ENCODE measurements at regions not wholly inside any gene's neighbourhood (a gene's known extent, or its start where the extent isn't known, plus 50 kb on each side); places are given as distances from the start of the nearest gene placed in this dataset.

- no peak overlapping the region for H3K9ac ChIP-seq
- CTCF ChIA-PET, result no interaction called here
- no peaks in the 10 kb centered on the region for H4K20me1 ChIP-seq (ENCODE audit: insufficient read depth)
- 59% methylated on average over 14 of the region's 14 CpGs for WGBS (ENCODE audit: low lambda C conversion rate)
- no peak overlapping the region for H3K27ac ChIP-seq (ENCODE audit: low read depth in 2 of 2, low read length in 1 of 2)
- H3K27me3 ChIP-seq (ENCODE audit: insufficient read depth), result no peaks in the 10 kb centered on the region
- peaks cover 0 to 3% of the 10 kb centered on the region in 2 experiments; a peak in 1 of 4 replicates for H3K4me1 ChIP-seq (ENCODE audit: control insufficient read depth in 1 of 2, insufficient read depth in 2 of 2, low read depth in 1 of 2, low read length in 1 of 2)
- no peaks in the 10 kb centered on the region for H3K36me3 ChIP-seq (replicated peaks in 1 of 2; ENCODE audit: control insufficient read depth in 1 of 2, insufficient read depth in 2 of 2, low read length in 1 of 2)
- no peaks in the 10 kb centered on the region for H3K9me2 ChIP-seq
- POLR2A ChIA-PET, result no interaction called here
- H3K4me3 ChIP-seq (ENCODE audit: low read depth in 2 of 2, low read length in 1 of 2), result no peak overlapping the region
- TF ChIP-seq USF1 (IDR thresholded peaks at IDR 0.05; ENCODE audit: borderline replicate concordance, low read depth), result no peak
- TF ChIP-seq SIN3A (IDR thresholded peaks at IDR 0.05; ENCODE audit: borderline replicate concordance, low read depth, low read length), result no peak
- TF ChIP-seq USF2 (IDR thresholded peaks at IDR 0.05; ENCODE audit: borderline replicate concordance, low read depth, low read length), result no peak
- no peak for TF ChIP-seq YY1 (IDR thresholded peaks at IDR 0.05; ENCODE audit: low read depth)
- no peak for TF ChIP-seq ZBTB33 (IDR thresholded peaks at IDR 0.05; ENCODE audit: borderline replicate concordance, low read depth)
- TF ChIP-seq SMC3 (IDR thresholded peaks at IDR 0.05; ENCODE audit: low read depth, low read length), result no peak
- TF ChIP-seq JUND (IDR thresholded peaks at IDR 0.05), result no peak
- TF ChIP-seq ELF1 (IDR thresholded peaks at IDR 0.05), result no peak
- TF ChIP-seq TAF1 (IDR thresholded peaks at IDR 0.05; ENCODE audit: borderline replicate concordance, low read depth, low read length), result no peak
- no peak for TF ChIP-seq PBX3 (IDR thresholded peaks at IDR 0.05)
- TF ChIP-seq RCOR1 (IDR thresholded peaks at IDR 0.05; ENCODE audit: low read length), result no peak
- no peak for TF ChIP-seq MXI1 (IDR thresholded peaks at IDR 0.05; ENCODE audit: low read depth, low read length)
- no peak for TF ChIP-seq FOXJ3 (CRISPR knock-in tag; IDR thresholded peaks at IDR 0.05)
- TF ChIP-seq NRF1 (IDR thresholded peaks at IDR 0.05; ENCODE audit: low read depth, low read length), result no peak
- TF ChIP-seq GATA2 (CRISPR knock-in tag; IDR thresholded peaks at IDR 0.05), result no peak
- TF ChIP-seq TEAD4 (IDR thresholded peaks at IDR 0.05; ENCODE audit: borderline replicate concordance, insufficient read depth), result no peak
- no peak for TF ChIP-seq NFIC (IDR thresholded peaks at IDR 0.05; ENCODE audit: borderline replicate concordance)
- no peak for TF ChIP-seq CHD2 (IDR thresholded peaks at IDR 0.05; ENCODE audit: low read length, partially characterized antibody)
- no peak for TF ChIP-seq FOXM1 (IDR thresholded peaks at IDR 0.05; ENCODE audit: low read depth)
- no peak for TF ChIP-seq CTCF (IDR thresholded peaks at IDR 0.05)
- H3F3A ChIP-seq (replicated peaks; ENCODE audit: insufficient read depth), result no peaks in the 10 kb centered on the region
- H3K9me3 ChIP-seq, result no peaks in the 10 kb centered on the region
- no peak overlapping the region for H2AFZ ChIP-seq (ENCODE audit: low read depth)
- no peak overlapping the region for H3K4me2 ChIP-seq
- no peaks in the 10 kb centered on the region for H3K79me2 ChIP-seq (ENCODE audit: insufficient read depth)
- DNase-seq, result no peak
Observed at GRCh38 chr19:30309905-30310601, 62.1 kb upstream of the ZNF536 start.

Measured in SK-N-SH (cell line).